ENCODE measurements at regions not wholly inside any gene's neighbourhood (a gene's known extent, or its start where the extent isn't known, plus 50 kb on each side); places are given as distances from the start of the nearest gene placed in this dataset.

DNA sequence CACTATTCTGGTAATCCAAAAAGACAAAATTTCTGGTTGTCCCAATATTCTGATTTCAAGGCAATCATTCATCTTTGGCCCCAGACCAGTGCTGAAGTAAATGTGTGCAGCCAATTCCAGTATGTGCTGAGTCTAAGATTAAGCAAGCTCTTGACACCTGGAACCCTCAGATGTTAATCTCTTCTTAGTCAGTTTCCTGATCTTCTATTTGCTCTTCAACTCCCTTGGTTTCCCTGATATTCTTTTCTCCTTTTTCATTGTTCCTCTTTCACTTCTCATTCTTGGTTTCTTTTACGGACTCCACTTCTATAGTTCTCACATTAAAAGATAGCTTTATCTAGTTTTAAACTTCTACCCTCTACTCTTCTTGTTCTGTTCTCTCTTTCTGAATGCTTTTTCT, 445.7 kb upstream of the FANCL start:
- Histone ChIP-seq H3K9me3 (no peaks in the 10 kb centered on the region), H3K4me1 (no peaks in the 10 kb centered on the region), H3K27ac (no peak overlapping the region), H3K36me3 (no peaks in the 10 kb centered on the region), H3K4me3 (no peak overlapping the region), H3K27me3 (no peaks in the 10 kb centered on the region)
- DNase-seq (ENCODE audit: low spot score in 2 of 2), result no peak
- no peak for TF ChIP-seq POLR2AphosphoS5 (IDR thresholded peaks at IDR 0.05)
- TF ChIP-seq, protein P1, sequence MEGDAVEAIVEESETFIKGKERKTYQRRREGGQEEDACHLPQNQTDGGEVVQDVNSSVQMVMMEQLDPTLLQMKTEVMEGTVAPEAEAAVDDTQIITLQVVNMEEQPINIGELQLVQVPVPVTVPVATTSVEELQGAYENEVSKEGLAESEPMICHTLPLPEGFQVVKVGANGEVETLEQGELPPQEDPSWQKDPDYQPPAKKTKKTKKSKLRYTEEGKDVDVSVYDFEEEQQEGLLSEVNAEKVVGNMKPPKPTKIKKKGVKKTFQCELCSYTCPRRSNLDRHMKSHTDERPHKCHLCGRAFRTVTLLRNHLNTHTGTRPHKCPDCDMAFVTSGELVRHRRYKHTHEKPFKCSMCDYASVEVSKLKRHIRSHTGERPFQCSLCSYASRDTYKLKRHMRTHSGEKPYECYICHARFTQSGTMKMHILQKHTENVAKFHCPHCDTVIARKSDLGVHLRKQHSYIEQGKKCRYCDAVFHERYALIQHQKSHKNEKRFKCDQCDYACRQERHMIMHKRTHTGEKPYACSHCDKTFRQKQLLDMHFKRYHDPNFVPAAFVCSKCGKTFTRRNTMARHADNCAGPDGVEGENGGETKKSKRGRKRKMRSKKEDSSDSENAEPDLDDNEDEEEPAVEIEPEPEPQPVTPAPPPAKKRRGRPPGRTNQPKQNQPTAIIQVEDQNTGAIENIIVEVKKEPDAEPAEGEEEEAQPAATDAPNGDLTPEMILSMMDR (IDR thresholded peaks at IDR 0.05), result no peak
- no peak for TF ChIP-seq POLR2A (IDR thresholded peaks at IDR 0.05)
- intact Hi-C loops (cut with DNase I; ENCODE audit: low total_unique reads), result no loop called here

DNA sequence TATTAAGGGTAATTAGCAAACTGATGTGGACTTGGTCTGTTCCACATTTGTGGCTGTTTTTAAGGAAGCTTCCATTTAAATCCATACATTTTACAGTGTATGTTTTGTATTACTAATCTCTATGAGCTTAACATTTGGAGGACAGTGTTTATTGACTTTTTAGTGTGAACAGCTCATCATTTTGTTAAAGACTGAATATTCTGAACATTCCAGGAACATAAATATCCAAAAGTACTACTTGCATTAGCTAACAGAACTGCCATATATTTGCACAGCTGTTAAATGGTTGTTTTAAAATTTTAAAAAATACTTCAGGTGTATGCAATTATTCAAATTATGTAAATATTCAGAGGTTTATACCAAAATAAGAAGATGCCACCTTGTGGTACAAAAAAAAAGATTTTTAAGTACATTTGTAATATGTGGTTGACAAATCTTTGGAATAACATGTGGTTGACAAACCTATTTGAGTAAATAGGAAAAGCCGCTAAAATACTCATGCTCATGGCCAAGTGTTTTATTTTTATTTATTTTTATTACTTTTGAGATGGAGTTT, 439.7 kb upstream of the FANCL start:
- H3K36me3 ChIP-seq, result no peaks in the 10 kb centered on the region
- H3K27me3 ChIP-seq, result no peaks in the 10 kb centered on the region
- no peak for TF ChIP-seq POLR2A (IDR thresholded peaks at IDR 0.05)
- TF ChIP-seq, protein P1 (IDR thresholded peaks at IDR 0.05), result no peak
- no peak for TF ChIP-seq POLR2AphosphoS5 (IDR thresholded peaks at IDR 0.05)
- no peak overlapping the region for H3K27ac ChIP-seq
- no peaks in the 10 kb centered on the region for H3K9me3 ChIP-seq
- no peaks in the 10 kb centered on the region for H3K4me1 ChIP-seq
- intact Hi-C loops (cut with DNase I; ENCODE audit: low total_unique reads), result no loop called here
- no peak overlapping the region for H3K4me3 ChIP-seq
- no peak for DNase-seq (ENCODE audit: low spot score in 2 of 2)

DNA sequence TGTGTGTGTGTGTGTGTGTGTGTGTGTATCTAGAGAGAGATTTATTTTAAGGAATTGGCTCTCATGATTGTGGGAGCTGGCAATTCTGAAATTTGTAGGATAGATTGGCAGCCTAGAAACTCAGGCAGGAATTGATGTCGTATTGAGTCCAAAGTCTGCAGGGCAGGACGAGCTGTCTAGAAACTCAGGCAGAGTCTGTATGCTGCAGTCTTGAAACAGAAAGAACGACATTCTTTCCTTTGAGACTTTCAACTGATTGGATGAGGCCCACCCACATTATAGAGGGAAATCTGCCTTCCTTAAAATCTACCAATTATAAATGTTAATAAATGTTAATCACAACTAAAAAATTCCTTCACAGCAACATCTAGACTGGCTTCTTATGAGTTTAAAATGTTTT, 436.6 kb upstream of the FANCL start:
- Histone ChIP-seq H3K27me3 (no peaks in the 10 kb centered on the region), H3K9me3 (no peaks in the 10 kb centered on the region), H3K4me3 (no peak overlapping the region), H3K36me3 (no peaks in the 10 kb centered on the region), H3K4me1 (no peaks in the 10 kb centered on the region), H3K27ac (no peak overlapping the region)
- TF ChIP-seq POLR2AphosphoS5 (IDR thresholded peaks at IDR 0.05) (no peak), POLR2A (IDR thresholded peaks at IDR 0.05) (no peak)
- TF ChIP-seq, protein P1 (IDR thresholded peaks at IDR 0.05), result no peak
- intact Hi-C loops (cut with DNase I; ENCODE audit: low total_unique reads), result no loop called here
- DNase-seq (ENCODE audit: low spot score in 2 of 2), result no peak

GRCh38 chr2:58671675-58672074, 430.6 kb upstream of the FANCL start:
- no peak for DNase-seq (ENCODE audit: low spot score in 2 of 2)
- no peak overlapping the region for H3K4me3 ChIP-seq
- no peaks in the 10 kb centered on the region for H3K27me3 ChIP-seq
- H3K9me3 ChIP-seq, result no peaks in the 10 kb centered on the region
- H3K36me3 ChIP-seq, result no peaks in the 10 kb centered on the region
- intact Hi-C loops (cut with DNase I; ENCODE audit: low total_unique reads), result no loop called here
- no peak overlapping the region for H3K27ac ChIP-seq
- TF ChIP-seq, protein P1 (IDR thresholded peaks at IDR 0.05), result no peak
- TF ChIP-seq POLR2A (IDR thresholded peaks at IDR 0.05) (no peak), POLR2AphosphoS5 (IDR thresholded peaks at IDR 0.05) (no peak)
- H3K4me1 ChIP-seq, result no peaks in the 10 kb centered on the region

- H3K27me3 ChIP-seq, result no peaks in the 10 kb centered on the region
- H3K36me3 ChIP-seq, result no peaks in the 10 kb centered on the region
- no peak for DNase-seq (ENCODE audit: low spot score in 2 of 2)
- no peak overlapping the region for H3K4me3 ChIP-seq
- TF ChIP-seq, protein P1 (IDR thresholded peaks at IDR 0.05), result no peak
- no peak for TF ChIP-seq POLR2AphosphoS5 (IDR thresholded peaks at IDR 0.05)
- no peak for TF ChIP-seq POLR2A (IDR thresholded peaks at IDR 0.05)
- no peaks in the 10 kb centered on the region for H3K4me1 ChIP-seq
- H3K9me3 ChIP-seq, result no peaks in the 10 kb centered on the region
- H3K27ac ChIP-seq, result no peak overlapping the region
- intact Hi-C loops (cut with DNase I; ENCODE audit: low total_unique reads), result no loop called here
Measured at GRCh38 chr2:58669998-58670397, 428.9 kb upstream of the FANCL start.
